ACC112 (cell line): ENCODE measurements at regions not wholly inside any gene's neighbourhood (a gene's known extent, or its start where the extent isn't known, plus 50 kb on each side); places are given as distances from the start of the nearest gene placed in this dataset.

Experiments used
- H2AFZ ChIP-seq: fragments of 200-600 bp; sonication (generic); one replicate; pipeline ENCODE4 v1.6.0; 2017; ENCODE audit warnings: antibody characterized with exemption, low read length; ENCODE audit not compliant: unreplicated experiment
- H3K27ac ChIP-seq: fragments of 200-600 bp; sonication (generic); 2 replicates; pipeline ENCODE4 v1.5.1; 2014; ENCODE audit warnings: low read depth, mild to moderate bottlenecking, antibody characterized with exemption, low read length, moderate library complexity
- H3K27me3 ChIP-seq: fragments of 200-600 bp; sonication (generic); 2 replicates; pipeline ENCODE4 v1.6.1; 2014; ENCODE audit warnings: mild to moderate bottlenecking, antibody characterized with exemption, low read length, moderate library complexity, mixed read lengths; ENCODE audit not compliant: insufficient read depth
- H3K36me3 ChIP-seq: fragments of 200-600 bp; sonication (generic); 2 replicates; pipeline ENCODE4 v1.6.1; 2016; ENCODE audit warnings: mild to moderate bottlenecking, antibody characterized with exemption, low read length, moderate library complexity, mixed read lengths; ENCODE audit not compliant: insufficient read depth
- H3K4me1 ChIP-seq: fragments of 200-600 bp; sonication (generic); one replicate; pipeline ENCODE4 v1.6.1; 2016; ENCODE audit warnings: low read length, mixed read lengths; ENCODE audit not compliant: insufficient read depth, unreplicated experiment, control insufficient read depth
- H3K4me3 ChIP-seq: fragments of 200-600 bp; sonication (generic); 2 replicates; pipeline ENCODE4 v1.5.1; 2014; ENCODE audit warnings: mild to moderate bottlenecking, low read depth, low read length
- H3K79me2 ChIP-seq: fragments of 200-600 bp; sonication (generic); one replicate; pipeline ENCODE4 v1.6.0; 2016; ENCODE audit warnings: low read length; ENCODE audit not compliant: control insufficient read depth, unreplicated experiment, insufficient read depth

- H2AFZ ChIP-seq: no peak overlapping the region
- H3K4me1 ChIP-seq: peaks cover 4% of the 10 kb centered on the region
- H3K27ac ChIP-seq: no peak overlapping the region
Measured at GRCh38 chr11:15897211-15897960, 459.0 kb downstream of the SOX6 start.

GRCh38 chr11:15901054-15901453 is 455.3 kb downstream of the SOX6 start:
- Histone ChIP-seq H3K27ac (no peak overlapping the region), H2AFZ (no peak overlapping the region), H3K79me2 (no peaks in the 10 kb centered on the region), H3K4me3 (no peak overlapping the region), H3K4me1 (peaks cover 4% of the 10 kb centered on the region), H3K36me3 (no peaks in the 10 kb centered on the region), H3K27me3 (no peaks in the 10 kb centered on the region)

More at GRCh38 chr11:15897211-15897960, 459.0 kb downstream of the SOX6 start:
- H3K4me3 ChIP-seq: no peak overlapping the region
- H3K27me3 ChIP-seq: 0 out of 2 replicates have a peak, but pooled peaks cover 1% of the 10 kb centered on the region
- no peaks in the 10 kb centered on the region for H3K36me3 ChIP-seq
- no peaks in the 10 kb centered on the region for H3K79me2 ChIP-seq

- Histone ChIP-seq H2AFZ (no peak overlapping the region), H3K27ac (no peak overlapping the region), H3K79me2 (no peaks in the 10 kb centered on the region), H3K4me1 (peaks cover 4% of the 10 kb centered on the region), H3K36me3 (no peaks in the 10 kb centered on the region), H3K4me3 (no peak overlapping the region), H3K27me3 (no peaks in the 10 kb centered on the region)
Measured at GRCh38 chr11:15901790-15902189, 454.6 kb downstream of the SOX6 start.

GRCh38 chr11:15903246-15903645 is 453.1 kb downstream of the SOX6 start:
- no peak overlapping the region for H3K4me3 ChIP-seq
- no peaks in the 10 kb centered on the region for H3K36me3 ChIP-seq
- H3K27me3 ChIP-seq: no peaks in the 10 kb centered on the region
- H3K27ac ChIP-seq: no peak overlapping the region
- no peaks in the 10 kb centered on the region for H3K79me2 ChIP-seq
- H2AFZ ChIP-seq: no peak overlapping the region
- H3K4me1 ChIP-seq: no peaks in the 10 kb centered on the region

- no peak overlapping the region for H2AFZ ChIP-seq
- no peak overlapping the region for H3K27ac ChIP-seq
- no peaks in the 10 kb centered on the region for H3K27me3 ChIP-seq
- no peaks in the 10 kb centered on the region for H3K4me1 ChIP-seq
- no peaks in the 10 kb centered on the region for H3K36me3 ChIP-seq
- no peak overlapping the region for H3K4me3 ChIP-seq
- no peaks in the 10 kb centered on the region for H3K79me2 ChIP-seq
Measured at GRCh38 chr11:15905366-15906104, 450.8 kb downstream of the SOX6 start.

- Histone ChIP-seq H3K4me1 (no peaks in the 10 kb centered on the region), H2AFZ (no peak overlapping the region), H3K79me2 (no peaks in the 10 kb centered on the region), H3K36me3 (no peaks in the 10 kb centered on the region), H3K4me3 (no peak overlapping the region), H3K27me3 (no peaks in the 10 kb centered on the region), H3K27ac (no peak overlapping the region)
Measured at GRCh38 chr11:15906481-15907035, 449.8 kb downstream of the SOX6 start.

GRCh38 chr11:15907806-15908205 is 448.5 kb downstream of the SOX6 start:
- Histone ChIP-seq H3K79me2 (no peaks in the 10 kb centered on the region), H3K27me3 (no peaks in the 10 kb centered on the region), H2AFZ (no peak overlapping the region), H3K36me3 (no peaks in the 10 kb centered on the region), H3K4me1 (no peaks in the 10 kb centered on the region), H3K27ac (no peak overlapping the region), H3K4me3 (no peak overlapping the region)

GRCh38 chr11:15909937-15910598 is 446.3 kb downstream of the SOX6 start:
- no peak overlapping the region for H2AFZ ChIP-seq
- peaks cover 3% of the 10 kb centered on the region; the same call in 1 of the 2 replicates for H3K27me3 ChIP-seq
- no peak overlapping the region for H3K27ac ChIP-seq
- H3K79me2 ChIP-seq: no peaks in the 10 kb centered on the region
- no peaks in the 10 kb centered on the region for H3K36me3 ChIP-seq
- no peaks in the 10 kb centered on the region for H3K4me1 ChIP-seq
- no peak overlapping the region for H3K4me3 ChIP-seq

GRCh38 chr11:15910761-15911160 is 445.6 kb downstream of the SOX6 start:
- no peak overlapping the region for H3K27ac ChIP-seq
- peaks cover 9% of the 10 kb centered on the region; the same call in 1 of the 2 replicates for H3K27me3 ChIP-seq
- no peaks in the 10 kb centered on the region for H3K79me2 ChIP-seq
- H3K4me3 ChIP-seq: no peak overlapping the region
- no peaks in the 10 kb centered on the region for H3K4me1 ChIP-seq
- H2AFZ ChIP-seq: no peak overlapping the region
- H3K36me3 ChIP-seq: no peaks in the 10 kb centered on the region

GRCh38 chr11:15911377-15912044 is 444.8 kb downstream of the SOX6 start:
- H3K36me3 ChIP-seq: no peaks in the 10 kb centered on the region
- no peak overlapping the region for H2AFZ ChIP-seq
- no peak overlapping the region for H3K4me3 ChIP-seq
- H3K27me3 ChIP-seq: peaks cover 14% of the 10 kb centered on the region; the same call in 1 of the 2 replicates
- no peak overlapping the region for H3K27ac ChIP-seq
- H3K4me1 ChIP-seq: no peaks in the 10 kb centered on the region
- H3K79me2 ChIP-seq: no peaks in the 10 kb centered on the region
